Neural cell (in vitro differentiated cells): ENCODE measurements at regions not wholly inside any gene's neighbourhood (a gene's known extent, or its start where the extent isn't known, plus 50 kb on each side); places are given as distances from the start of the nearest gene placed in this dataset.
A peak's percentile ranks its signal among the peaks of the same experiment; 100 is the strongest.

Experiments used
- H2AFZ ChIP-seq: fragments of 200-600, 300-800 bp; sonication (generic), shearing (Covaris generic); 2 replicates; pipeline ENCODE4 v1.6.0; 2014; ENCODE audit warnings: low read depth, mild to moderate bottlenecking, antibody characterized with exemption, low read length, moderate library complexity
- H3F3A ChIP-seq: fragments of 200-600 bp; shearing (Covaris generic); 2 replicates; pipeline ENCODE4 v1.6.1; 2016; ENCODE audit warnings: mild to moderate bottlenecking, moderate library complexity, mixed read lengths, antibody characterized with exemption, low read length; ENCODE audit not compliant: insufficient read depth, poor library complexity, severe bottlenecking
- H3K27ac ChIP-seq: fragments of 200-600, 300-800 bp; sonication (generic), shearing (Covaris generic); 2 replicates; pipeline ENCODE4 v1.5.1; 2014; ENCODE audit warnings: mild to moderate bottlenecking, low read length, moderate library complexity
- H3K27me3 ChIP-seq: fragments of 300-800, 200-600 bp; sonication (generic), shearing (Covaris generic); 2 replicates; pipeline ENCODE4 v1.6.0; 2014; ENCODE audit warnings: mild to moderate bottlenecking, low read depth, low read length, moderate library complexity; ENCODE audit not compliant: insufficient read depth
- H3K36me3 ChIP-seq: fragments of 300-800, 200-600 bp; sonication (generic), shearing (Covaris generic); 2 replicates; pipeline ENCODE4 v1.5.1; 2014; ENCODE audit warnings: mild to moderate bottlenecking, antibody characterized with exemption, low read length, moderate library complexity; ENCODE audit not compliant: insufficient read depth
- H3K4me2 ChIP-seq: fragments of 300-800, 200-600 bp; sonication (generic), shearing (Covaris generic); 2 replicates; pipeline ENCODE4 v1.6.0; 2014; ENCODE audit warnings: mild to moderate bottlenecking, low read length
- H3K4me3 ChIP-seq: fragments of 300-800, 200-600 bp; sonication (generic), shearing (Covaris generic); 2 replicates; pipeline ENCODE4 v1.5.1; 2014; ENCODE audit warnings: mild to moderate bottlenecking, low read length, moderate library complexity
- H3K79me2 ChIP-seq: fragments of 200-600 bp; shearing (Covaris generic); replicated peaks from 2 replicates; pipeline ENCODE4 v1.6.0; 2014; ENCODE audit warnings: mild to moderate bottlenecking, low read length, moderate library complexity; ENCODE audit not compliant: insufficient read depth
- H3K9ac ChIP-seq: fragments of 300-800, 200-600 bp; sonication (generic), shearing (Covaris generic); 2 replicates; pipeline ENCODE4 v1.6.1; 2016; ENCODE audit warnings: mild to moderate bottlenecking, low read length, mixed read lengths
- H3K9me2 ChIP-seq: fragments of 200-600 bp; shearing (Covaris generic); 2 replicates; pipeline ENCODE4 v1.6.1; 2016; ENCODE audit warnings: mild to moderate bottlenecking, low read length, mixed read lengths; ENCODE audit not compliant: insufficient read depth
- H3K9me3 ChIP-seq: fragments of 200-600, 300-800 bp; sonication (generic), shearing (Covaris generic); 2 replicates; pipeline ENCODE4 v1.6.1; 2016; ENCODE audit warnings: mild to moderate bottlenecking, mixed run types, low read length, moderate library complexity, mixed read lengths
- H4K20me1 ChIP-seq: fragments of 200-600 bp; shearing (Covaris generic); 2 replicates; pipeline ENCODE4 v1.6.1; 2016; ENCODE audit warnings: mild to moderate bottlenecking, mixed run types; ENCODE audit not compliant: insufficient read depth
- EP300 ChIP-seq: fragments of 450-650 bp; conservative IDR thresholded peaks from 2 replicates; pipeline ENCODE4 v1.6.1; 2014; ENCODE audit warnings: antibody characterized with exemption, mild to moderate bottlenecking, moderate library complexity; ENCODE audit not compliant: poor library complexity, severe bottlenecking
- EZH2 ChIP-seq: fragments of 200-600, 300-800 bp; shearing (Covaris generic), sonication (generic); IDR thresholded peaks from 2 replicates; pipeline ENCODE4 v1.6.1; 2014; ENCODE audit warnings: antibody characterized with exemption, low read length, borderline replicate concordance, mild to moderate bottlenecking; ENCODE audit not compliant: insufficient read depth, poor library complexity, severe bottlenecking
- MXI1 ChIP-seq: fragments of 450-650 bp; conservative IDR thresholded peaks from 2 replicates; pipeline ENCODE4 v1.6.1; 2014; ENCODE audit warnings: antibody characterized with exemption, mild to moderate bottlenecking; ENCODE audit not compliant: poor library complexity, severe bottlenecking
- POLR2AphosphoS5 ChIP-seq: IDR thresholded peaks from 2 replicates; pipeline ENCODE4 v1.6.1; 2012
- RAD21 ChIP-seq: fragments of 450-650 bp; conservative IDR thresholded peaks from 2 replicates; pipeline ENCODE4 v1.6.1; 2014; ENCODE audit warnings: antibody characterized with exemption, mild to moderate bottlenecking, moderate library complexity
- SMC3 ChIP-seq: fragments of 450-650 bp; conservative IDR thresholded peaks from 2 replicates; pipeline ENCODE4 v1.6.1; 2014; ENCODE audit warnings: antibody characterized with exemption, mild to moderate bottlenecking, moderate library complexity; ENCODE audit not compliant: poor library complexity
- TAF1 ChIP-seq: IDR thresholded peaks from 2 replicates; pipeline ENCODE4 v1.6.1; 2012; ENCODE audit warnings: low read depth
- TF ChIP-seq, protein P1 (sequence below): IDR thresholded peaks from 2 replicates; pipeline ENCODE4 v1.6.1; 2012; ENCODE audit warnings: borderline replicate concordance
- TF ChIP-seq, protein P2 (sequence below): fragments of 450-650 bp; IDR thresholded peaks from 2 replicates; pipeline ENCODE4 v1.5.1; 2014; ENCODE audit warnings: antibody characterized with exemption, mild to moderate bottlenecking, moderate library complexity; ENCODE audit not compliant: poor library complexity, severe bottlenecking

DNA sequence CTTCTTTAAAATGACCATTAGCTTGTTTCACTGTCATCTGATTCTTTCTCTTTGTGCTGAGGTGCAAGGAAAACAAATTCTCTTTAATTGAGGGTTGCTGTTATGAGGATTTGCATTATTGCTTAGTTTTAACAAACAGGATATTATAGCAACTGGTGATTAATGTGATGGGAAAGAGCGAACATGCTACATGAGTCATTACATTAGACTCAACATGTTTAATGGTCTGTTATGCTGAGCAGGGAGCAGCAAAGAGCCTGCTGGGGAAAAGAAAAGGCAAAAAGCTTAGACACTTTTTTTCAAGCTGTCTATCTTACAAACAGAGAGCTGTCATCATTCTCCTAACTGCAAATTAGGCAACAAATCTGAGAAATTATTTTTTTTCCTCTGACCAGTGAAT lies 230.5 kb upstream of the LCORL start:
- Histone ChIP-seq H3K9me3 (no peaks in the 10 kb centered on the region), H3F3A (no peaks in the 10 kb centered on the region), H3K4me3 (no peak overlapping the region), H3K36me3 (no peaks in the 10 kb centered on the region), H3K9ac (no peak overlapping the region), H3K9me2 (no peaks in the 10 kb centered on the region), H3K27ac (peak overlapping the region; percentile 45), H3K4me2 (no peak overlapping the region), H3K27me3 (no peaks in the 10 kb centered on the region), H3K79me2 (no peaks in the 10 kb centered on the region), H2AFZ (no peak overlapping the region), H4K20me1 (no peaks in the 10 kb centered on the region)
- TF ChIP-seq EP300 = no peak
- no peak for TF ChIP-seq POLR2AphosphoS5
- no peak for TF ChIP-seq RAD21
- TF ChIP-seq EZH2 = no peak
- TF ChIP-seq SMC3 = no peak
- TF ChIP-seq MXI1 = no peak
- TF ChIP-seq TAF1 = no peak
- TF ChIP-seq, protein P1, sequence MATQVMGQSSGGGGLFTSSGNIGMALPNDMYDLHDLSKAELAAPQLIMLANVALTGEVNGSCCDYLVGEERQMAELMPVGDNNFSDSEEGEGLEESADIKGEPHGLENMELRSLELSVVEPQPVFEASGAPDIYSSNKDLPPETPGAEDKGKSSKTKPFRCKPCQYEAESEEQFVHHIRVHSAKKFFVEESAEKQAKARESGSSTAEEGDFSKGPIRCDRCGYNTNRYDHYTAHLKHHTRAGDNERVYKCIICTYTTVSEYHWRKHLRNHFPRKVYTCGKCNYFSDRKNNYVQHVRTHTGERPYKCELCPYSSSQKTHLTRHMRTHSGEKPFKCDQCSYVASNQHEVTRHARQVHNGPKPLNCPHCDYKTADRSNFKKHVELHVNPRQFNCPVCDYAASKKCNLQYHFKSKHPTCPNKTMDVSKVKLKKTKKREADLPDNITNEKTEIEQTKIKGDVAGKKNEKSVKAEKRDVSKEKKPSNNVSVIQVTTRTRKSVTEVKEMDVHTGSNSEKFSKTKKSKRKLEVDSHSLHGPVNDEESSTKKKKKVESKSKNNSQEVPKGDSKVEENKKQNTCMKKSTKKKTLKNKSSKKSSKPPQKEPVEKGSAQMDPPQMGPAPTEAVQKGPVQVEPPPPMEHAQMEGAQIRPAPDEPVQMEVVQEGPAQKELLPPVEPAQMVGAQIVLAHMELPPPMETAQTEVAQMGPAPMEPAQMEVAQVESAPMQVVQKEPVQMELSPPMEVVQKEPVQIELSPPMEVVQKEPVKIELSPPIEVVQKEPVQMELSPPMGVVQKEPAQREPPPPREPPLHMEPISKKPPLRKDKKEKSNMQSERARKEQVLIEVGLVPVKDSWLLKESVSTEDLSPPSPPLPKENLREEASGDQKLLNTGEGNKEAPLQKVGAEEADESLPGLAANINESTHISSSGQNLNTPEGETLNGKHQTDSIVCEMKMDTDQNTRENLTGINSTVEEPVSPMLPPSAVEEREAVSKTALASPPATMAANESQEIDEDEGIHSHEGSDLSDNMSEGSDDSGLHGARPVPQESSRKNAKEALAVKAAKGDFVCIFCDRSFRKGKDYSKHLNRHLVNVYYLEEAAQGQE = no peak
- TF ChIP-seq, protein P2, sequence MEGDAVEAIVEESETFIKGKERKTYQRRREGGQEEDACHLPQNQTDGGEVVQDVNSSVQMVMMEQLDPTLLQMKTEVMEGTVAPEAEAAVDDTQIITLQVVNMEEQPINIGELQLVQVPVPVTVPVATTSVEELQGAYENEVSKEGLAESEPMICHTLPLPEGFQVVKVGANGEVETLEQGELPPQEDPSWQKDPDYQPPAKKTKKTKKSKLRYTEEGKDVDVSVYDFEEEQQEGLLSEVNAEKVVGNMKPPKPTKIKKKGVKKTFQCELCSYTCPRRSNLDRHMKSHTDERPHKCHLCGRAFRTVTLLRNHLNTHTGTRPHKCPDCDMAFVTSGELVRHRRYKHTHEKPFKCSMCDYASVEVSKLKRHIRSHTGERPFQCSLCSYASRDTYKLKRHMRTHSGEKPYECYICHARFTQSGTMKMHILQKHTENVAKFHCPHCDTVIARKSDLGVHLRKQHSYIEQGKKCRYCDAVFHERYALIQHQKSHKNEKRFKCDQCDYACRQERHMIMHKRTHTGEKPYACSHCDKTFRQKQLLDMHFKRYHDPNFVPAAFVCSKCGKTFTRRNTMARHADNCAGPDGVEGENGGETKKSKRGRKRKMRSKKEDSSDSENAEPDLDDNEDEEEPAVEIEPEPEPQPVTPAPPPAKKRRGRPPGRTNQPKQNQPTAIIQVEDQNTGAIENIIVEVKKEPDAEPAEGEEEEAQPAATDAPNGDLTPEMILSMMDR = no peak

DNA sequence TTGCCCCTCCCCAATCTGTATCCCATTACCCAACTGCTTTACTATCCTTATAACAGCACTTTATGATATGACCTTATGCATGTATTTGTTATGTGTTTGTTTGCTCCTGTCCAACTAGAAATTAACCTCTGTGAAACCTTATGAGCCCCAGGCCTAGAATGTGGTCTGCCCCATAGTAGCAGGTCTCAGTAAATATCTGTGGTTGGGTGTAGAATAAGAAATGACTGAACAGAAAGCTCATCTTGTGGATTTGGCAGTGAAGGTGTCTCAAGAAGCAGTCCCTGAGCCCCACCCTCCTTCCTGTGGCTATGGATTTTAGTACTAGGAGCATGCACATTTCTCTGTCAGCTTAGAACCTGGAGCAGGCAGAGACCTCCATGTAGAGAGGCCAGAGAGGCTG lies 229.0 kb upstream of the LCORL start:
- Histone ChIP-seq H2AFZ (no peak overlapping the region), H3K4me3 (no peak overlapping the region), H3K36me3 (no peaks in the 10 kb centered on the region), H4K20me1 (no peaks in the 10 kb centered on the region), H3F3A (no peaks in the 10 kb centered on the region), H3K27ac (no peak overlapping the region), H3K4me2 (no peak overlapping the region), H3K79me2 (no peaks in the 10 kb centered on the region), H3K9me3 (no peaks in the 10 kb centered on the region), H3K9me2 (no peaks in the 10 kb centered on the region), H3K9ac (no peak overlapping the region), H3K27me3 (no peaks in the 10 kb centered on the region)
- TF ChIP-seq, protein P1 = no peak
- TF ChIP-seq MXI1 (no peak), POLR2AphosphoS5 (no peak), TAF1 (no peak), SMC3 (no peak), EZH2 (no peak), RAD21 (no peak), EP300 (no peak)
- TF ChIP-seq, protein P2 = no peak
